Stimulated activated naive CD8-positive, alpha-beta T cell treated with anti-CD3 and anti-CD28 coated beads, Interleukin-15, amount 100 ng/mL, for 72 hours (primary cell): ENCODE measurements at regions not wholly inside any gene's neighbourhood (a gene's known extent, or its start where the extent isn't known, plus 50 kb on each side); places are given as distances from the start of the nearest gene placed in this dataset.

ENCODE experiments used
- ATAC-seq: fragments of 150-1000 bp; cut with Tn5 transposase; 2 replicates; pipeline ENCODE4 v1.10.0; 2021; ENCODE audit warnings: mild to moderate bottlenecking, moderate library complexity
- DNase-seq, 2 donors: peaks; one replicate each; pipeline ENCODE4 v3.0.0; 2021 to 2022
- H3K27ac Mint-ChIP-seq, 2 donors: one replicate each; pipeline ENCODE4 v1.8.0; 2022; ENCODE audit warnings: mild to moderate bottlenecking in 2 of 2, mixed read lengths in 2 of 2, moderate library complexity in 2 of 2
- H3K27me3 Mint-ChIP-seq: one replicate; pipeline ENCODE4 v1.8.0; 2022; ENCODE audit warnings: mixed read lengths
- H3K4me1 Mint-ChIP-seq: one replicate; pipeline ENCODE4 v1.8.0; 2022; ENCODE audit warnings: mild to moderate bottlenecking, mixed read lengths
- H3K4me3 Mint-ChIP-seq, 2 donors: one replicate each; pipeline ENCODE4 v1.8.0; 2022; ENCODE audit warnings: mild to moderate bottlenecking in 2 of 2, mixed read lengths in 2 of 2, moderate library complexity in 1 of 2
- H3K9me3 Mint-ChIP-seq, 2 donors: one replicate each; pipeline ENCODE4 v1.8.0; 2022; ENCODE audit warnings: mixed read lengths in 2 of 2

- H3K4me1 Mint-ChIP-seq: no peaks in the 10 kb centered on the region
- no peaks in the 10 kb centered on the region for H3K9me3 Mint-ChIP-seq
- ATAC-seq (no peak), DNase-seq (no peak)
- H3K27ac Mint-ChIP-seq: no peak overlapping the region
- no peaks in the 10 kb centered on the region for H3K27me3 Mint-ChIP-seq
- H3K4me3 Mint-ChIP-seq: no peak overlapping the region
Observed at GRCh38 chr10:121041906-121042305, 190.7 kb downstream of the WDR11 start.

DNA sequence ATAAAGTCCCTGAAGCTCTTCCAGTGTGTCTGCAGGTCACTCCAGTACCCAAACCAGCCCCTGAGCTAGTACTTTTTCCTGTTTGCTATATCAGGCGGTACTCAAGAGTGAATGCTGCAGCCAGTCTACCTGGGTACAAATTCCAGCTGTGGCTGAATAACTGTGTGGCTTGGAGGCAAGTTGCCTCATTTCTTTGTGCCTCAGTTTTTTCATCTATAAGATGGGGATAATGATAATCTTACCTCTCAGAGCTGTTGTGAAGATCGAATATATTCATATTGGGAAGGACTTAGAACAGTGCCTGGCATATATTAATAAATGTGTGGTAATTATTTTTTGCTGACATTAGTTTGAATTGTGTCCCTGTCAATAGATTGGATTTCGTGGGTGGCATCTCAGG lies 191.2 kb downstream of the WDR11 start:
- ATAC-seq (no peak), DNase-seq (no peak)
- Mint-ChIP-seq H3K4me1 (no peaks in the 10 kb centered on the region), H3K4me3 (no peak overlapping the region), H3K27me3 (no peaks in the 10 kb centered on the region), H3K9me3 (no peaks in the 10 kb centered on the region), H3K27ac (no peak overlapping the region)

- no peak for DNase-seq
- Mint-ChIP-seq H3K27ac (no peak overlapping the region), H3K4me1 (no peaks in the 10 kb centered on the region), H3K4me3 (no peak overlapping the region), H3K9me3 (no peaks in the 10 kb centered on the region), H3K27me3 (no peaks in the 10 kb centered on the region)
- ATAC-seq: no peak
Observed at GRCh38 chr10:121043124-121043849, 192.1 kb downstream of the WDR11 start.

GRCh38 chr10:121048749-121049148 lies 197.6 kb downstream of the WDR11 start:
- H3K9me3 Mint-ChIP-seq: peaks cover 0 to under 1% of the 10 kb centered on the region in 2 donors
- H3K27ac Mint-ChIP-seq: no peak overlapping the region
- no peak overlapping the region for H3K4me3 Mint-ChIP-seq
- DNase-seq (no peak), ATAC-seq (no peak)
- H3K27me3 Mint-ChIP-seq: no peaks in the 10 kb centered on the region
- H3K4me1 Mint-ChIP-seq: no peaks in the 10 kb centered on the region

GRCh38 chr10:121049489-121049888 lies 198.3 kb downstream of the WDR11 start:
- DNase-seq (no peak), ATAC-seq (no peak)
- H3K4me1 Mint-ChIP-seq: no peaks in the 10 kb centered on the region
- peaks cover 0 to 4% of the 10 kb centered on the region in 2 donors for H3K9me3 Mint-ChIP-seq
- H3K27ac Mint-ChIP-seq: no peak overlapping the region
- no peaks in the 10 kb centered on the region for H3K27me3 Mint-ChIP-seq
- H3K4me3 Mint-ChIP-seq: no peak overlapping the region

- no peaks in the 10 kb centered on the region for H3K27me3 Mint-ChIP-seq
- no peak overlapping the region for H3K4me3 Mint-ChIP-seq
- H3K9me3 Mint-ChIP-seq: peaks cover 0 to 4% of the 10 kb centered on the region in 2 donors
- no peak overlapping the region for H3K27ac Mint-ChIP-seq
- no peaks in the 10 kb centered on the region for H3K4me1 Mint-ChIP-seq
- DNase-seq (no peak), ATAC-seq (no peak)
Observed at GRCh38 chr10:121049923-121050322, 198.8 kb downstream of the WDR11 start.

GRCh38 chr10:121051171-121051570 lies 200.0 kb downstream of the WDR11 start:
- H3K27ac Mint-ChIP-seq: no peak overlapping the region
- no peaks in the 10 kb centered on the region for H3K4me1 Mint-ChIP-seq
- no peak for ATAC-seq
- no peak overlapping the region for H3K4me3 Mint-ChIP-seq
- peaks cover 0 to 4% of the 10 kb centered on the region in 2 donors for H3K9me3 Mint-ChIP-seq
- no peak for DNase-seq
- no peaks in the 10 kb centered on the region for H3K27me3 Mint-ChIP-seq

DNA sequence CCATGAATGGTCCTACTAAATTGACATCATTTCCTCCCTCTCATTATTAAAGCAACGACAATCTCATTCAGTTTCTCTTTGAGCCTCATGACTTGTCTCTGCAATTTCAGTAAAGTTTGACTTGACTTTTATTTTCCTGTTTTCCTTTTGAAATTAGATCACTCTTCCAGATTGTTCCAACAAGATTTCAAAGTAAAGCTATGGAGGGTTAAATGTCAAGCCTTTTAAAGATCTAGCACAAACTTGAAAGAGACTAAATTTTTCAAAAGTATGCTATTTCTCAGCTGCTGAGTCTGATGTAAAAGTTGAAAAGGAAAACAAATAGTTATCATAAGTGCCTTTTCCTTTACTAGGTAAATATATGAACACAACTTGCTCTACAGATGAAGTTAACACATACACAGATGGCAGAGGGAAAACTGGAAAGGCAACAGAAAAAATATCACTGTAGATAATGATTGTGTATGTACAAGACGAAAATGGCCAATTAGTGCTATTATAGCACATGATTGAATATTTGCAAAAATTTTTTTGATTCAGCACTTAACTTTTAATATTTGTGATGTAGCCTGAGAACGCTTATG lies 200.6 kb downstream of the WDR11 start:
- ATAC-seq (no peak), DNase-seq (no peak)
- Mint-ChIP-seq H3K4me3 (no peak overlapping the region), H3K27ac (no peak overlapping the region), H3K4me1 (no peaks in the 10 kb centered on the region), H3K27me3 (peaks cover 5% of the 10 kb centered on the region), H3K9me3 (peaks cover 0 to 4% of the 10 kb centered on the region in 2 donors)

DNA sequence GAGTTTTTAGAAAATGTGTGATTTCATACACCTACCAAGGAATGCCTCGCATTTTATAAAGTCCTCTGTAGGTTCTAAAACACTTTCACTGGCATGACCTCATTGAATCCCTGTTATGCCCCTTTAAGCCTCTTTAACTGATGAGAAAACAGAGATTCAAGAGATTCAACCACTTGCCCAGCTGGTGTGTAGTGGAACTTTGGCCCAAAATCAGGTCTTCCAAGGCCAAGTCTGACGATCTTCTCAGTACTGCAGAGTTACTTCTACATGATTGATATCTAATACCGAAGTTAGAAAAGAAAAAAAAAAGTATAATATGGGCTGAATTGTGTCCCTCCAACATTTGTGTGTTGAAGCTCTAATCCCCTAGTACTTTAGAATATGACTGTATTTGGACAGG lies 202.0 kb downstream of the WDR11 start:
- Mint-ChIP-seq H3K4me3 (no peak overlapping the region), H3K4me1 (no peaks in the 10 kb centered on the region), H3K9me3 (peaks cover 0 to 4% of the 10 kb centered on the region in 2 donors), H3K27ac (no peak overlapping the region), H3K27me3 (peaks cover 7% of the 10 kb centered on the region)
- DNase-seq: no peak
- ATAC-seq: no peak

GRCh38 chr10:121054874-121055273 lies 203.7 kb downstream of the WDR11 start:
- DNase-seq (no peak), ATAC-seq (no peak)
- Mint-ChIP-seq H3K27ac (no peak overlapping the region), H3K4me1 (no peaks in the 10 kb centered on the region), H3K27me3 (peaks cover 17% of the 10 kb centered on the region), H3K9me3 (peaks cover 0 to 4% of the 10 kb centered on the region in 2 donors), H3K4me3 (no peak overlapping the region)

DNA sequence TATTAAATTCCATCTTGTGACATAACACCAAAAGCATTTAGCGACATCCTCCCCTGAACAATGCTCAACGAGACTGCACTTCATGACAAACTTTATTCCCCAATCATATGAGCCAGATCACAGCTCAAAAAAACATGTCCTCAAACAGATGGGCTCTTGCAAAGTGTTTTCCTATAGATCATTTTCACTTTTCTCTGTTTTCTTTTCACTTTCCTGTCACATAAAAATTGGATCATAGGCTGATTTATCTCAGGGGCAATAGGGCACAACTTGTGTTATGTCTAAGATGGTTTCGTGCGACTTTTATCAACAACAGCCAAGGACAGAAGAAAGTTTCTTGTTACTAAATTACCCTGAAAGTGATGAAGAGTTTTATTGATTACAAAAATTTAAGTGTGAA lies 206.1 kb downstream of the WDR11 start:
- H3K4me1 Mint-ChIP-seq: no peaks in the 10 kb centered on the region
- peaks cover 0 to 4% of the 10 kb centered on the region in 2 donors for H3K9me3 Mint-ChIP-seq
- DNase-seq: no peak
- H3K27me3 Mint-ChIP-seq: peaks cover 17% of the 10 kb centered on the region
- no peak for ATAC-seq
- H3K4me3 Mint-ChIP-seq: no peak overlapping the region
- no peak overlapping the region for H3K27ac Mint-ChIP-seq

- Mint-ChIP-seq H3K4me3 (no peak overlapping the region), H3K27ac (no peak overlapping the region), H3K27me3 (peaks cover 17% of the 10 kb centered on the region), H3K4me1 (no peaks in the 10 kb centered on the region), H3K9me3 (peaks cover 0 to 4% of the 10 kb centered on the region in 2 donors)
- ATAC-seq (no peak), DNase-seq (no peak)
Observed at GRCh38 chr10:121058082-121058481, 206.9 kb downstream of the WDR11 start.

- DNase-seq (no peak), ATAC-seq (no peak)
- Mint-ChIP-seq H3K9me3 (no peaks in the 10 kb centered on the region), H3K27me3 (peaks cover 17% of the 10 kb centered on the region), H3K4me3 (no peak overlapping the region), H3K27ac (no peak overlapping the region), H3K4me1 (no peaks in the 10 kb centered on the region)
Observed at GRCh38 chr10:121059351-121059750, 208.2 kb downstream of the WDR11 start.

GRCh38 chr10:121062115-121062514 lies 211.0 kb downstream of the WDR11 start:
- H3K4me3 Mint-ChIP-seq: no peak overlapping the region
- DNase-seq (no peak), ATAC-seq (no peak)
- no peak overlapping the region for H3K27ac Mint-ChIP-seq
- H3K27me3 Mint-ChIP-seq: peaks cover 10% of the 10 kb centered on the region
- no peaks in the 10 kb centered on the region for H3K9me3 Mint-ChIP-seq
- no peaks in the 10 kb centered on the region for H3K4me1 Mint-ChIP-seq

DNA sequence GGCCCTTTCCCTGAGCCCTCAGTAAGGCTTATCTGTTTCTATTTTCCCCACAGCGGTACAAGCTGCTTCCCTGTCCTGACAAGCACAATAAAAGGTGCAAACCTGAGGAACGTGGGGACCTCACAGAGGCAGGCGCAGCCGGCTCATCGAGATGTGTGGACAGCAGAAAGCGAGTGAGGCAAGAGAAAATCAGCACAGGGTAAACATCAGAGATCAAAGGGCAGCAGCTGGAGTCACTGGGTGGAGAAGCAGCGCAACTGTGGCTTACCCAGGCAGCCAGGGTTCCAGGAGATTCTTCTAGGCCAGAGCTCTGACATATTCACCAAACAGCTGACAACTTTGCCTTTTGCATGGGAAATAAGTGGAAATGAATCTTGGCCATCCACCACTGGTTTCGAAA lies 212.6 kb downstream of the WDR11 start:
- H3K27me3 Mint-ChIP-seq: peaks cover 9% of the 10 kb centered on the region
- H3K4me1 Mint-ChIP-seq: no peaks in the 10 kb centered on the region
- peaks cover 0 to 5% of the 10 kb centered on the region in 2 donors for H3K9me3 Mint-ChIP-seq
- no peak overlapping the region for H3K27ac Mint-ChIP-seq
- no peak overlapping the region for H3K4me3 Mint-ChIP-seq
- ATAC-seq (no peak), DNase-seq (no peak)

DNA sequence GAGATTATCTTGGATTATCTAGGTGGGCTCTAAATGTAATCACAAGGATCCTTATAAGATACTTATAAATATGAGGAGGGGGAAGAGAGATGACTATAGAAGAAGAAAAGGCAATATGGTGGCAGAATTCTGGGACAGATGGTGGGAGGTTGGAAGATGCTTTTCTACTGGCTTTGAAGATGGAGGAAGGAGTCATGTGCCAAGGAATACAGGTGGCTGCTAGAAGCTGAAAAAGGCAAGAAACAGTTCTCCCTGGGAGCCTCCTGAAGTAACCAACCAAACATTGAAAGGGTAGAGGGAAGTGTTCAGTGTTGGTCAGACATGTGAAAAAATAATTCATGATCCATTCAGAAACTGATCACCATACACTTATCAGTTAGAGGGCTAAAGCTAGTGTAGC lies 213.3 kb downstream of the WDR11 start:
- DNase-seq (no peak), ATAC-seq (no peak)
- no peak overlapping the region for H3K4me3 Mint-ChIP-seq
- peaks cover 2% of the 10 kb centered on the region for H3K27me3 Mint-ChIP-seq
- peaks cover 0 to 11% of the 10 kb centered on the region in 2 donors for H3K9me3 Mint-ChIP-seq
- no peaks in the 10 kb centered on the region for H3K4me1 Mint-ChIP-seq
- H3K27ac Mint-ChIP-seq: no peak overlapping the region

DNA sequence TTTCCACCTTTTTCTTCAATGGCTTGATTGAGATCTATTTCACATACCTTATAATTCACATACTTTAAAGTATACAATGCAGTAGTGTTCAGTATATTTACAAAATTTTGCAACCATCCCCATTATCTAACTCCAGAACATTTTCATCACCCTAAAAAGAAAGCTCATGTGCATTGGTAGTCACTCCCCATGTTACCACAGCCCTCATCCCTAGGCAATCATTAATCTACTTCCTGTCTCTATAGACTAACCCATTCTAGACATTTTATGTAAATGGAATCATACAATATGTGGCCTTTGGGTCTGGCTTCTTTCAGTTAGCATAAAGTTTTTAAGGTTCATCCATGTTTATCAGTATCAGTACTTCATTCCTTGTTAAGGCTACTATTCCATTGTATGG lies 214.2 kb downstream of the WDR11 start:
- Mint-ChIP-seq H3K27ac (no peak overlapping the region), H3K4me1 (no peaks in the 10 kb centered on the region), H3K27me3 (no peaks in the 10 kb centered on the region), H3K9me3 (peaks cover 4 to 11% of the 10 kb centered on the region in 2 donors), H3K4me3 (no peak overlapping the region)
- DNase-seq: no peak
- ATAC-seq: no peak
